SK-N-DZ (cell line): ENCODE measurements at regions not wholly inside any gene's neighbourhood (a gene's known extent, or its start where the extent isn't known, plus 50 kb on each side); places are given as distances from the start of the nearest gene placed in this dataset.
A peak's percentile ranks its signal among the peaks of the same experiment; 100 is the strongest.

Source experiments
- DNase-seq: peaks from one replicate; pipeline ENCODE4 v3.0.0-alpha.2; 2015; ENCODE audit warnings: low spot score

DNA sequence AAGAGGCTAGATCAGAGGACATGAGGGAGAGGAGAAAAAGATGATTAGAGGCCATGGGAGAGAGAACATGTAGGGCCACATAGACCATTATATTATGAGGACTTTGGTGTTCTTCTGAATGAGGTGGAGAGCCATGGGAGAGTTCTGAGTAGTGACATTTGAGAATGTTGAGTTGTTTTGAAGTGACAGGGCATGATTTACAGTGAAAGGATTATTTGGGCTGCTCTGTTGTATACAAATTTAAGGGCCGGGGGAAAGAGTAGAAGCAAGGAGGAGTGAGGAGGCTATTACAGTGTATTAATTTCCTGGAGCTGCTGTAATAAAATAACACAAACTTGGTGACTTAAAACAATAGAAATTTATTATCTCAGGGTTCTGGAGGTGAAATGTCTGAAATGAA, 102.5 kb upstream of the RGS4 start:
- no peak for DNase-seq

DNA sequence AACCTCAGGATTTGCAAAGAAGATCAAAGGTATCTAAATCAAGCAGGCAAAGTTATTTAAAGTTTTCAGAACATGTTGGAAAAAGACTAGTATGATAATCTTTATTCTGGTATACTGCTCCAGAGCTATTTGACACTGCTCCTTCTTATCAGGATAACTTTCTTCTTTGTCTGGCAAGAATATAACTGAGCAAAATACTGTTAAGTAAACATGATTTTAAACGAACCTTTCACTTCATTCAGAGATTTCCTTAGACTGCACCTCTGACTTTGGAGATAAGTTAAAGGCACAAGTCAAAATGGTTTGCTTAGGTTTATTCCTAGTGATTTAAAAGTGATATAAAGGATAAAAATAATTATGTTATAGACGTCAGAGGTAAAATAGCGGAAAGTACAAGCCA, 103.9 kb upstream of the CCDC190 start:
- no peak for DNase-seq

DNA sequence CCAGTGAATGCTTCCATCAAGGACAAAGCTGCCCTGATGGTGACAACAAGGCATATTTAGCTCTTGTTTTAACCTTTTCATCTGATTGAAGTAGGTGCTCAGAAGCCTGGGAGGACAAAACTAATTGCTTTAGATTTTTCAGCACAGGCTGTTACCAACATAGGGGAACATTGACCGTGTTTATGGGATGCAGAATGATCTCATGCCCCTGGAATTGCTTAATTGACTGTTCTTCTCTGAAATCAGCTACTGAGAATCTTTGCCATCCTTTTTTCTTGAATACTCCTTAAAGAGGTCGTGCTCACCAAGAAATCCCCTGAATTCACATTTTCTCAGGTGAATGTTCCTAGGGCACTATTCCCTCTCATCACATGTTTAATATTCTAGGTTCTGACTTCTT, 95.9 kb upstream of the CCDC190 start:
- DNase-seq = no peak

DNA sequence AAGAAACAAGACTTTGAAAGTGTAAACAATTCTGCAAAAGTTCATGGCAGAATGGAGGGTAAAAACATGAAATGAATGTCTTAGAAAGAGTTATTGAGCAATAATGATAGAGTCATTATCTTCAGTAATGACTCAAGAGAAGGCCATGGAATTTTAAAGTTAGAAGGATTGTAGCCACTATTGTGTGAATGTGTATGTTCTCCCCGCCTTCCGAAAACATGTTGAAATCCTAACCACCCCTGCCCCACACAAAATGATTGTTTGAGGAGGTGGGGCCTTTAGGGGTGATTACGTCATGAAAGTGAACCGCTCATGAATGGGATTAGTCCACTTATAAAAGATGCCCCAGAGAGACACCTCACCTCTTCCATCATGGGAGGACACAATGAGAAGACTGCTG, 93.8 kb upstream of the CCDC190 start:
- no peak for DNase-seq

DNA sequence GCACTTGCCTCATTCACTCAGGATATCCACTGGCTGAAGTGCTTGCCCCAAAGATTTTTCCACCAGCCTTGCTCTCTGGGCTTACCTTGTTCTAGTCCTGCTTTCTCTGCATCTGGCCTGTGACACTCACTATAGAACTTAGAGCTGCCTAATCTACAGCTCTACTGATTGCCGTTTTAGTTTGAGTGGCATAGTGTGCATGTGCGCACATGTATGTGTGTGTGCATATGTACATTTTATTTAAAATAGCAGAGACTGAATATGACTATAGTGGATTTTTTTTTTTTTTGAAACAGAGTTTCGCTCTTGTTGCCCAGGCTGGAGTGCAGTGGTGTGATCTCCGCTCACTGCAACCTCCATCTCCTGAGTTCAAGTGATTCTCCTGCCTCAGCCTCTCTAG, 92.0 kb upstream of the CCDC190 start:
- no peak for DNase-seq

DNA sequence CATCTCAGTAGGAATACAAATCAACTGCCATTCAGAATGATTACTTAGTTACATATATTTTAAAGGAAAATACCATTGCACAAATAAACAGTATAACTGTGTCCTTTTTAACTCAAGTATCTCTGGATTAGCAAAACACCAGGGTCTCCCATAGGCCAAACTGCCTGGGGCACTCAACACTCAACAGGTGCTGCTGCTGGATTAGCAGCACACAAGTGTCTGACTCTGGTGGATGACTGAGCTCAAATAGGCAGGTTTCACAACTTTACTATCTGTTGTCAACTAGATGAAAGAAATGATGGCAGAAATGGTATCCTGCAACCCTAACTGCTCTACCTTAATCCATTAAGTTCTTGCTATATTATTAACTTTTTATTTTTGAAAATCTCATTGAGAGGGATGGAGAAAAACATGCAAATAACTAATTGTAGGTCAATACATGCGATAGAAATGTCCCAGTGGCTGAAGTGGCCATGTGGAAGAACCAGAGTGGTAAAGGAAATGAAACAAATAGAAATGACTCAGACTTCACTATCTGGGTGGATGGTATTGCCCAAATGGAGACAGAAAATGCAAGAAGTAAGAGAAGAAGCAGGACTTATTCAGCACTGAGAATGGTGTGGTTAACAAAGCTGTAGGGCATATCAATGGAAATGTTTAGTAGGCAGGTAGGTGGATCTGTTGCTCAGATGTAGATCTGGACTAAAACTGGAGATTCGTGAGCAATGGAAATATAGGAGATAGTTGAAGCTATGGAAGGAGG, 90.8 kb upstream of the CCDC190 start:
- DNase-seq = no peak

DNA sequence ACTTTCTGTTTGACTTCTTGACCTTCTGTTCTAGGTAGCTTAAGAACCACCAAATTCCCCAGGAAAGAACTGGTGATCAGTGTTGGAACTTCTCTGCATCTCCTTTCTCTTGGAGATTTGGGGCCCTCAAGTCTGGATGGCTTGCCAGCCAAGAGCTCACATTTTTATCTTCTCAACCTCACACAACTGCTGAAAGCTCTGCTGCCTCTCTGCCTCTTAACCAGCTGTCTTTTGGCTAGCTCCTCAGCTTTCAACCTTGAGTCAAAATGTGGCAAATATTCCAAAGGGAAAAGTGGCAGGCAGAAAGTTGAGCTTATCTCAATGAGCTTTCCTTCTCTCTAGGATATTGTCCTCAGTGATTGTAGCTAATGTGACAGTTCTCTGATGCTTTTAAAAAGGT, 89.2 kb upstream of the CCDC190 start:
- DNase-seq = no peak

DNA sequence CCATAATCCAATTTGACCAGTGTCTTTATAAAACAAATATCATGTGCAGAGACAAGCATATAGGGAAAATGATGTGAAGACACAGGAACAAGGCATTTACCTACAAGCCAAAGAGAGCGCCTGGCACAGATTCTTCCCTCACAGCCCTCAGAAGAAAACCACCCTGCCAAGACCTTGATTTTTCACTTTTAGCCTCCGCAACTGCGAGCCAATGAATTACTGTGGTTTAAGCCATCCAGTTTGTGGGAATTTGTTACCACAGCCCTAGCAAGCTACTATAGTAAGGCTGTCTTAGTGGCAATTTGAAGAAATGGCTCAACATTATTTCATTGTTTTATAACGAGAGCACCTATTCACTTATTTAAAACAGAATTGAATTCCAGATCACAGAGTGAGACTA, 85.7 kb upstream of the CCDC190 start:
- no peak for DNase-seq

DNA sequence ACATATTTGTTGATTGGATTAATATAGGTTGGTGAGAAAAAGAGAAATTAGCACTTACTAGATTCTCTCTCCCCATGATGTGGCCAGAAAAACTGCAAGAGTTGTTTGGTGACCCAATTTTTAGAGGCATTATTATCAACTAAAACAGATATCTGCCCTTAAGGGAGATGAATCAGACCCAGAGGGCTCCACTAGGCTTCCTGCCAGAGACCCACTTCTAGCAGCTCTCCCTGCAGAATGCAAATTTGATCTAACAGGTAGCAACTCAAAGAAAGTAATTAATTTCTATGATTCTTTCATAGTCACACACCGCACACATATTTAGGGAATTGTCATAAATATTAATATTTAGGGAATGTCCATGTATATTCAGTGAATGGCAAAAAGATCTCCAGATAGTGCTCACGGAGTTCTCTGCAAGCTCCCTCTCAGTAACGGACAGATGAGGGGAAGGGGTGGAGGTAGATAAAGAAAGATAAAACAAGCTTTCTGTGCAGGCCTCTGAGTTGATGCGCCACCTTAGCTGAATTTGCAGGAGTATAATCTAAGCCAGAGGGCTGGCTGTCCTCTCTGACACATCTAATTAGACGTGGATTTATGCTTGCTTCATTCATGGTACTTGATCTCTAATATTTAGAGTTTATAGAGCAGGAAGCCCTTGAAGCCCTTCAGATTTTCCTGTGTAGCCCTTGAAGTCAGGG, 84.1 kb upstream of the CCDC190 start:
- DNase-seq = peak; percentile 72

DNA sequence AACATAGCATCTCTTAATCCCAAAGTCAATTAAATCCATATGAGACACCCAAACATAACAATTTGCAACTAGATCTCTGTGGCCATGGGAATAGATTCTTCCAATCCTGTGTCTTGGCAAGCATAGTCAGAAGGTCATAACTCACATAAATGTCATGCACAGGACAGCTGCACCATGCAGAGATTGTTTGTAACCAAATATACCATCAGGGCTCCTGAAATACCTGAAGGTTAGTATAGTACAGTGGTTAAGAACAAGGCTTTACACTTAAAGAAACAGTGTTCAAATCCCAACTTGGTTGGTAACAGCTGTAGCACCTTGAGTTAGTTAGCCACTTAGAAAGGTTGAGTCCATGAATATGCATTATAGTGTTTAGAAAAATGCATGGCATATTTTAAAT, 82.6 kb upstream of the CCDC190 start:
- peak; percentile 37 for DNase-seq

DNA sequence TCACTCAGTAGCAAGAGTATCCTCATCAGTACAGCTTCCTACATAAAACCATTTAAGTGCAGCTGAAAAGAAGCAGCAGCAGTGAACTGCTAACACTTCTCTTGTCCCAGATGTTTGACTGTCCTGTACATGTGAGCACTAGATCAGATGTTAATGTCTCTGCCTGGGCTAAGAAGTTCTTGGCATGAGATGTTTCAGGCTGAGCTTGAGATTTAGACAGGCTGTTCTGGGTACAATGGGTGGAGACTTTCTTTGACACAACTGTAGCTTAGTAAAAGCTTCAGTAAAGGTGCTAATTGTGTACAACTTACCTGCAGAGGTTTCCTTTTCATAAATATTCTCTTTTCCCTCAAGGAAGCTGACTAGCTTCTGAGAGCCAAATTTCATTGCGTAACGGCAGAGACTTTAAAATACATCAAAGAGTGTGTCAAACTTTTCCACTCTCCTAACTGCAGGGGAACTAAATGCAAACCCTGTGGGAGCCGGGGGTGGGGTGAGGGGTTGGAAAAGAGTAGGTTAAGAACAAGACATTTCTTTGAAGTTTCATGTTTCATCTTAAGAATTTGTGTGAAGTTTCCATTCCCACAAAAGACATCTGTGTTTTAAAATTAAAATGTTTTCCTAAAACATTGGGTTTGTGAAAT, 82.1 kb upstream of the CCDC190 start:
- DNase-seq = peak; percentile 18

DNA sequence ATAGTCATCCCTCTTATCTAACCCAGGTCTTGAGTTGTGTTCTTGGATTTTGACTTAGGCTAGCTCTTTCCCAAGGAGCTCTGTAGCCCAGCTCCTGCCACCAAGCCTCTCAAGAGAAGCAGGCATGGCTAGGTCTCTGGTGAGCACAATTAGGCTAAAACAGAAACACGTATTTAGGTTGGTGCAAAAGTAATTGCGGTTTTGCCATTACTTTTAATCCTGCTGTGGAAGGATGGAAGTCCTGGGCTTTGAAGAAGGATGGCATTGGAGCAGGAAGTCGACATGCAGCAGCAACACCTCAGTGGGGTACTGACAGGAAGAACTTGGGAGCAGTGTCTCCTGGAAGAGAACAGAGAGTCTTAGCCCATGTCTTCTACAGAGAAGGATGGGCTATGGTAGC, 80.0 kb upstream of the CCDC190 start:
- no peak for DNase-seq

DNA sequence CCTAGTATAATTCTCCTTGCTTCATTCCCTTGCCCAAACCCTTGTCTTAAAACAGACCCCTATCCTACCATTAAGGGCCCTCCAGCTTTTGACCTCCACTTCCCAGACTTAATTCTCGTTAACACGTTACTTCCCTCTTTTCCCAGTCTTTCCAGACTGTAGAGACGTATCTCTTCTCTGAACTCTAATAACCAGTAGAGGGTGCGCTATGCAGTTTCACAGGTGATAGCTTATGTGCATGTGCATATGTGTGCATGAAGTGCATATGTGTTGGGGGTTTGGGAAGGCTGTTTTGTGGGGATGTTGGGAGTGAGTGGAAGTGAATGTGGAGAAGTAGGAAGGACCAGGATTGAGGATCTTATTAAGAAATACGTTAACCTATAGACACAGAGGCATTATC, 78.1 kb upstream of the CCDC190 start:
- no peak for DNase-seq

DNA sequence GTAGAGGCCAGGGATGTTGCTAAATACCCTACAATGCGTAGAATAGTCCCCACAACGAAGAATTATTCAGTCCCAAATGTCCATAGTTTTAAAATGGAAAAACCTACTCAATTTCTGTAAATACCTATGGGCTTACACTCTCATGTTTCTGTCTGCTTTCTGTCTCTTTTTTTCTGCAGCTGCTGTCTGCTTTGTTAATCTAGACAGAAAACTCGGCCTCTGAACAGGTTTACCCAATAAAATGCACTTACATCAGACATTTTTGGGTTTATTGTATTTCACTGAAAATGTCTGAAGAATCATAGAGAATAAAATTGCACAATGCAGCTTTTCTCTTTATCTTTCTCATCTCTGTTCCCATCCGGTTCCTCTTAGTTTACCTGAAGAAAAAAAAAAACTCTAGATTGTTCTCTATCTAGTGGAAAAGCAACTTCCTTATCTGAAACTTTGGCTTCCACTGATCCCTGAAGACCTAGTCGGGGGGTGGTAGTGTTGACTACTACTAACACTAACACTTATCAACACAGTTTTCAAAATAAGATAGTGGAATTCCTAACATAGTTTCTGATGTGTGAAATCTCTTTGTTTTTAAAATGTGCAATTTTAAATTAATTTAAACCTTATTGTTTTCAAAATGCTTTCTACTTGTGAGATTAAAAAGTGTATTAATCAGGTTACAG, 76.9 kb upstream of the CCDC190 start:
- no peak for DNase-seq

DNA sequence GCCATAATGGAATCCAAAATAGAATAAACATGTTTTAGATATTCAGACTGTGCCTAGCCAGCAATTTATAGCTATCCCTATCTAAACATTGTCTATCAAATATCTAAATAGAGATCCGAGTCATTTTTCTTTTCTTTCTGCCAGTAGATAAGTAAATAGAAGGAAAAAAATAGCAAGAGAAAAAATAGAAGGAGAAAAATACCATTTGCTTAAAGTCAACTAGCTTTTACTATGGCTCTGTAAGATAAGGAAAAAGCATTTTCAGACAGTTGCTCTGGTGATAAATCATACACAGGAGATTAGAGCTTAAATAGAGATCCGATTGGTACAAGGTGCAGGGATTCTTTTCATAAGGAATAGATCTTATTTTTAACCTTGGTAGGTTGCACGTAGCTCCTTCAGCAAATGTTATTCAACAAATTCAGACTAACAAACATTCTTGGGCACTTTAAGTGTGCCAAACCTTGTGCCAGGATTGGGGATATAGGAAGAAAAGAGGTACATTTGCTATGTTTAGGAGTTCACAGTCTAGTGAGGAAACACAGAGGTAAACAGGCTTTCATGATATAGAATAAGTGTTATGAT, 70.1 kb upstream of the CCDC190 start:
- DNase-seq = no peak

DNA sequence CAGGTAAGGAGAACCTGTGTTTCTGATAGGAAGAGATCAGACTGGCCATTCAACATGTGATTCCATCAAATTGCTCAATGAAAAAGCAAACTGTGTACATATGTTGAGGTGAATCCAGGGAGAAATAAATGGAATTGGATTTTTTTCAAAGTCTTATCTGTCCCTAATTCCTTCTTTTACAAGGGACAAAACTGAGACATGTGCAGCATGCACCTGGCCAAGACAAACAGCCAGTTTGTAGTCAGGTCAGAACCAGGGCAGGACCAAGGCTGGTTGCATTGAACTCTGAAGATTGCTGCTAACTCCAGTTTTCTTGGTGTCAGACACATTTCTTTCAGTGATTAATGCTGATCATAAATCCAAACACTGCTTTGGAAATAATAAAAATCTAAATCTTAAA, 69.6 kb upstream of the CCDC190 start:
- no peak for DNase-seq

DNA sequence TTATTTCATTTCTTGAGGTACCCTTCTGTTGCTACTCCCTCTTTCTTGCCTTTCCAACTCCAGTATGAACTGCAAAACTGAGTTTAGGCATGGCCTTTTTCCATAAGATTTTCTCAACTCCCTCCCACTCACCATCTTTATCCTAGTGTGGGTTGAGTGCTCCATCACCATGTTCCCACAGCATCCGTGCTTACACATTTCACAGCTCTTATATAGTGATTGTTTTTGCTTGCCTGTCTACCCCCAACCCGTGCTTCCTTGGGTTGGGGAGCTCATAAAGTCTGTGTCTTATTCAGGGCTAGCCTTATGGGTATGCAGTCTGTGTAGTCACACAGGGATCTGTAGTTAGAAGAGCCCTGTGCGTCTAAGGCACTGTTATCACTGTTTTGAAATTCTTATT, 68.2 kb upstream of the CCDC190 start:
- DNase-seq = no peak

DNA sequence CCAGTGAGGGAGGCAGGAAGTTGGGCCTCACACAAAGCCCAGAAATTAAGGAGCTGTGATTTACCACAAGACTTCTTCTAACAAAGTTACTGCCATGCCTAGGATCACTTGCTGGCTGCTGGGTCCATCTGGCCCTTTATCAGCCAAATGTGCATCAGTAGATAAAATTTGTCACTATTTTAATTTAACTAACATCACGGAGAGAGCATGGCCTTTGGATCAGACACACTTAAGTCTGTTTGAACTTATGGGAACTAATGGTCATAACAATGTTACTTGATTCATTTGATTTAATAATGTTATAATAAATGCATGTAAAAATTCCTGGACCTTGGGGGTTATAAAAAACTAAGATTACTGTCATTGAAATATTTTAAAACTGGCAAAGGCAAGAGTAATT, 67.2 kb upstream of the CCDC190 start:
- peak; percentile 93 for DNase-seq

DNA sequence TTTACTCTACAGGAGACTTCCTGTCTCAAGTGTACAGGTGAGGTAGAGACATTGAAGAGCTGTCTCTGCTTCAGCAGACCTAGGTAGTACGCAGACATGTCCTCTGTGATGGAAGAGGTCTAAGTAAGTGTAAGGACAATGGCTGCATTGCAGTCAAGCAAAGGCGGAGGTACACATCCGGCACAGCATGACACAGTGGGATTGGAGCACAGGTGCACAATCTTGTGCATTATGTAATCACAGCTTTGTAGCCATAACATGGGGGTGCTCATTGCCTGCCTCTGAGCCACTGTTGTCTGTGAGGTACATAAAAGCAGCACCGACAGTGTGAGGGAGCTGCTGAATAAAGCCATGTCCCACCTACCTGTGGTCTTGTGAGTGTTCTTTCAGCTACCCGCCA, 66.4 kb upstream of the CCDC190 start:
- DNase-seq = no peak

DNA sequence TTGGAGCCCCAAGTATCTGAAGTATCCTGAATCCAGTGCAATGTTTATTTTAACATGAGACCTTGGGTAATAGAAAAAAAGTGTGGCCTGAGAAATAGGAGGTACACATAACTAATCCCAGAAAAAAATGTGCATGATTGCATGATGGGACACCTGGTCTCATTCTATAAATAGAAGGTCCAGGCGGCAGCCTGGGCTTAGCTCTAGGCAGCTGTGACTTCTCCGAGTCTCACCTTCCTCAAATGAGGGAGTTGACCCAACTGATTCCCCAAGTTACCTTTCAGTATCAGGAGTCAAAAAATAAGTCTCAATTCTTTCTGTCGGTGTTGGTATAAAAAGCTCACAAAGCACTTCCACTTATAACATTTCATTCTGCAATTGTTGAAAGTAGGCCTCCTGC, 65.9 kb upstream of the CCDC190 start:
- no peak for DNase-seq

DNA sequence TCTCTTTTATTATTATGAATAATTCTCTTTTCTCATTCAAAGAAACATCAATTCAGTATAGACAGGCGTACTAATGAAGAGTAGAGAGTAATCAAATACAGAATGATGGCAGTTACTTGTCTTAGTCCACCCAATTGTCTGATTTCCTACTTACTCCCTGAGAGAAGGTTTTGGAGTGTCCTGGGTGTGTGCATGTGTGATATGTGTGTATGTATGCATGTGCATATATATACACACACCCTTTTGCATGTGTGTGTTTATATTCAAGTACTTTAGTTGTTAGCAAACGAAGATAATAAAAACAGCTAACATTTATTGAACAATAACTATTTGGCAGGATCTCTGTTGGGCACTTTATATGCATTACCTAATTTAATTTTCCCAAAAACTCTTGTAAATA, 63.2 kb upstream of the CCDC190 start:
- DNase-seq = no peak

DNA sequence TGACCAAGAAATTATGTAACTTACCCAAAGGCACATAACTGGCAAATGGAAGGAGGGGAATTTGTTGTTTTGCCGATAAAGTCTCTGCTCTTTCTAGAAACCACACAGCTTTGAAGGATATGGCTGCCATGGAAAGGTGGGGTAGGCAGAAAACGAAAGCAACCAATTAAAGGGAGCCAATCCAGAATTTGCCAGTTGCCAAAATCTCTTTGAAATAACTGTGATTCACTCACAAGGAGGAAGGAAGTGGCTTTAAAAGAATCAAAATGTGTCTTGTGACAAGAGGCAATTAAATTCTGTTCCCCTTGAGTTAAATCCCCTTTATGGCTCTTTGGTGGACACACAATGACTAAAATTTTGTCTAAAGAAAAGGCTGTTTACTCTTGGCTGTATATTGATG, 61.2 kb upstream of the CCDC190 start:
- DNase-seq = no peak
